Loucy (cell line): ENCODE measurements at regions not wholly inside any gene's neighbourhood (a gene's known extent, or its start where the extent isn't known, plus 50 kb on each side); places are given as distances from the start of the nearest gene placed in this dataset.

Experiments
- CTCF ChIP-seq: fragments of 200-600 bp; sonication (generic); conservative IDR thresholded peaks from 2 replicates; pipeline ENCODE4 v1.5.1; 2014; ENCODE audit warnings: mild to moderate bottlenecking, antibody characterized with exemption, low read length
- EZH2phosphoT487 ChIP-seq: fragments of 200-600 bp; IDR thresholded peaks from 2 replicates; pipeline ENCODE4 v1.6.1; 2018; ENCODE audit warnings: antibody characterized with exemption, mild to moderate bottlenecking, moderate library complexity, borderline replicate concordance

DNA sequence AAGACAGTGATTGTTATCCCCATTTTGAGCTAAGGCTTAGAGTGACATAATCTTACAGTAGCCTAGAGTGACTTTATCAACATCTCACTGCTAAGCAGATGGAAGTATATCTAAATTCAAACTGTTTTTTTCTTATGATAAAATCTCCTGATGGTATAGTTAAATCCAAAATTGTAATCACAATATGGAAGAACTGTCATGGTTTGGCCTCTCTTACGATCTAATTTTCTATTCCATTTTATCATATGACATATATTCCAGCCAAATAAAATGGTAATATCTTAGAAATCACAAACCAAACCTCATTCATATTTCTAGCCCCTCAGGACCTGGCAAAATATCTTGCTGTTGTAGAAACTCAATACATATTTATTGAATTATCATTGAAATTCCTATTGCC lies 864.7 kb downstream of the SLC6A15 start:
- TF ChIP-seq CTCF (no peak), EZH2phosphoT487 (no peak)
